Ovary (tissue), 7 donors: ENCODE measurements at regions not wholly inside any gene's neighbourhood (a gene's known extent, or its start where the extent isn't known, plus 50 kb on each side); places are given as distances from the start of the nearest gene placed in this dataset.

Experiments used
- DNase-seq, 5 donors: peaks; one replicate each; pipeline ENCODE4 v3.0.0-alpha.2; 2019 to 2020
- H3K27ac ChIP-seq, 2 donors: fragments of 200-600 bp; one replicate each; pipeline versions ENCODE4 v1.5.1 to v1.8.0; 2019 to 2022
- H3K27me3 ChIP-seq: fragments of 200-600 bp; one replicate; pipeline ENCODE4 v1.8.0; 2022
- H3K36me3 ChIP-seq: fragments of 200-600 bp; sonication (generic); one replicate; pipeline ENCODE4 v1.5.1; 2019
- H3K4me1 ChIP-seq: one replicate; pipeline ENCODE4 v1.8.1; 2013; ENCODE audit warnings: mild to moderate bottlenecking, moderate library complexity; ENCODE audit not compliant: insufficient read depth
- H3K4me3 ChIP-seq: fragments of 200-600 bp; sonication (generic); one replicate; pipeline ENCODE4 v1.5.1; 2017
- H3K9me3 ChIP-seq, 2 donors: fragments of 200-600 bp in 1 of 2; sonication (generic) in 1 of 2; one replicate each; pipeline versions ENCODE4 v1.5.1 to v1.8.1; 2013 to 2019; ENCODE audit warnings: mild to moderate bottlenecking in 1 of 2, moderate library complexity in 1 of 2
- CTCF ChIP-seq, 3 donors: fragments of 450-650 bp in 2 of 3; fragments of 200-600 bp in 1 of 3; IDR thresholded peaks; one replicate each; pipeline versions ENCODE4 v1.5.1 to v1.8.0; 2016 to 2022; ENCODE audit warnings: antibody characterized with exemption in 3 of 3, mild to moderate bottlenecking in 1 of 3
- EP300 ChIP-seq: sonication (generic); formaldehyde crosslinking; IDR thresholded peaks from one replicate; pipeline ENCODE4 v1.6.1; 2017; ENCODE audit warnings: antibody characterized with exemption
- POLR2A ChIP-seq: fragments of 450-650 bp; IDR thresholded peaks from one replicate; pipeline ENCODE4 v1.6.1; 2017; ENCODE audit warnings: antibody characterized with exemption, mild to moderate bottlenecking, moderate library complexity
- WGBS, 3 donors: extraction: QIAGEN DNeasy Blood & Tissue Kit in 1 of 3; methylation state at CpG; one replicate each; pipeline versions ENCODE4 v1.1.5 to v1.1.7; 2013 to 2017; 5-methylcytosine and 5-hydroxymethylcytosine counted together
- intact Hi-C, 4 donors: fragments of 100-400 bp; cut with DNase I; formaldehyde crosslinking; loops; one replicate each; pipeline versions ENCODE4 v1.11.0 to v1.15.1; 2022 to 2023
- donor health status: DM: no; HTN: no; CAD: no; lungs with moderate emphysema.
- donor health status: DM: no; HTN: no; CAD: no.
- donor health status: Bipolar disorder and iron deficiency.
- donor health status: DM: no; HTN: no; CAD: no.
- donor health status: DM: yes; HTN: yes; CAD: no.

DNA sequence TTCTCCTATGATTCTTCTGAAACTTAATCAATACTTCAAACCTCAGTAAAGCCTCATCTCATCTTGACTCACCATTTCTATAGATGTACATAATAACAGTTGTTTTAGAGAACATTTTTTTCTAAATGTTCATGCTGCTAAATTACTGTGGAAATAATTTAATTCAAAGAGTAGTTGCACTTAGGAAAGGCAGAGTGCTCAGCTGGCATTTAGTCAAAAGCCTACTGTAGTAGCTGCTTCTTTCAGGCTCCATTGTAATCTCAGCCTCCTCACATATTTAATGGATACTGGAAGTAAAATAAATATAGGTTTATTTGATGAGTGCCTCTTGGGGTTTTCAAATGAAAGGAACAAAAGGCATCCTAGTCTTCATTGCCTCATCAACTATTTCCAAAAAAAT lies 325.0 kb downstream of the CCER1 start:
- intact Hi-C loops, result no loop called here
- no peaks in the 10 kb centered on the region for H3K36me3 ChIP-seq
- no peak for DNase-seq

GRCh38 chr12:90628213-90628612 lies 326.8 kb downstream of the CCER1 start:
- no peaks in the 10 kb centered on the region for H3K27me3 ChIP-seq
- WGBS, 3 donors, result 61 to 68% (median 67%) methylated on average over 1 of the region's 1 CpG
- no peaks in the 10 kb centered on the region for H3K4me1 ChIP-seq
- TF ChIP-seq EP300, result no peak
- no peak for TF ChIP-seq CTCF (IDR thresholded peaks at IDR 0.05)
- TF ChIP-seq POLR2A, result no peak
- intact Hi-C loops, result no loop called here
- no peak for DNase-seq
- H3K9me3 ChIP-seq, result no peaks in the 10 kb centered on the region
- H3K36me3 ChIP-seq, result no peaks in the 10 kb centered on the region
- H3K4me3 ChIP-seq, result no peak overlapping the region
- no peak overlapping the region for H3K27ac ChIP-seq

More for the DNA sequence above, 325.0 kb downstream of the CCER1 start:
- Histone ChIP-seq H3K4me3 (no peak overlapping the region), H3K27ac (no peak overlapping the region), H3K27me3 (no peaks in the 10 kb centered on the region), H3K4me1 (no peaks in the 10 kb centered on the region), H3K9me3 (no peaks in the 10 kb centered on the region)
- TF ChIP-seq EP300, result no peak
- no peak for TF ChIP-seq POLR2A
- no peak for TF ChIP-seq CTCF (IDR thresholded peaks at IDR 0.05)

DNA sequence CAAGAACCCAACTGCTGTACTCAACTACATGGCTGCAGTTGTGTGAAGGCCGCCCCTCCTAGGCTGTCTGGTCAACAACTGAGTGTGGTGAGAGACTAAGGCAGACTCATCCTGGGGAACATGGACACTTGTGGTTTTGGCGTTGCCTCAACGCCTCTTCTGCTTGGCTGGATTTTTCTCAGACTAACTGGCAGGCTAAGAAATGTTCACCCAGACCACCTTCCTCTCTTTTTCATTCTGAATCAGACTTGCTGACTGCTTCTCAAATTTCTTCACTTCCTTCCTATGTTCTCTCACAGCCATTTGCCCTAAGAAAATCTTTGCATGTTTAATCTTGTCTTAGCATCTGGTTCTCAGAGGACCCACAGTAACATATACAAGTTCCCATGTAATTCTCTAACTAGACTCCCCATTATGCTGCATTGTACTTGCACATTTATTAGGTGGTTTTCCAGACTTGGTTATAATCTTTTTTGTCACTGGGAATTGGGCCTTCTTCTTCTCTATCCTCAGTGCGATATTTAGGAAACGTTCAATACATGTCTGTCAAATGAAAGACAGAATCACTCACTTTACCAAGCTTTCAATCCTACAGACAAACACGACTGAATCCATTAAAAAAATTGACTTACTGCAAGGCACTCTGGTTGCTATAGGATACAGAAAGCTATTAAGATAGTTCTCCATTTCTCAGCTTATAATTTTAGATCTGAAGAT lies 327.6 kb downstream of the CCER1 start:
- H3K36me3 ChIP-seq, result no peaks in the 10 kb centered on the region
- no peaks in the 10 kb centered on the region for H3K27me3 ChIP-seq
- no peaks in the 10 kb centered on the region for H3K9me3 ChIP-seq
- H3K4me3 ChIP-seq, result no peak overlapping the region
- no peaks in the 10 kb centered on the region for H3K4me1 ChIP-seq
- H3K27ac ChIP-seq, result no peak overlapping the region
- TF ChIP-seq EP300 (no peak), POLR2A (no peak), CTCF (IDR thresholded peaks at IDR 0.05) (no peak)
- intact Hi-C loops, result no loop called here
- WGBS, 3 donors, result 89 to 92% (median 89%) methylated on average over 6 of the region's 6 CpGs
- DNase-seq, result no peak

DNA sequence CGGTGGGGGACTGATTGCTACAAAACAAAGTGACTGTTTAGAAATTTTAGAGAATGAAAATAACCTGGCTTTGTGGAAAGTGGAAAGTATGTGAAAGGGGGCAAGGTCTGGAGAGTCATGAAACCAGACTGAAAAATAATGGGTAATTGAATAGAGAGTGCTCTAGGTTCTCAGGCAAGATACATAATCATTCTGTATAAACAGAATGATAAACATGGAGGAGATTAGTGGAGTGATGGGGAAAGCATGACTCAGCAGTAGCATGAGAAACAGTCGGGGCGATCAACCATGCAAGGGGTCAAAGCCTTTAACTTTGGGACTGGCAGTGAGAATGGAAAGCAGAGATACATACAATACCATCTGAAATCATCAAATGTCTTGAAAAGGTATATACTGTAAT lies 332.5 kb downstream of the CCER1 start:
- H3K4me1 ChIP-seq, result no peaks in the 10 kb centered on the region
- no peaks in the 10 kb centered on the region for H3K27me3 ChIP-seq
- no peak overlapping the region for H3K27ac ChIP-seq
- no peak for TF ChIP-seq CTCF (IDR thresholded peaks at IDR 0.05)
- TF ChIP-seq POLR2A, result no peak
- TF ChIP-seq EP300, result no peak
- H3K36me3 ChIP-seq, result no peaks in the 10 kb centered on the region
- WGBS, 3 donors, result 61 to 77% (median 74%) methylated on average over 3 of the region's 3 CpGs
- DNase-seq, result no peak
- no peaks in the 10 kb centered on the region for H3K9me3 ChIP-seq
- H3K4me3 ChIP-seq, result no peak overlapping the region
- intact Hi-C loops, result no loop called here
